GM18519 (cell line): ENCODE measurements at regions not wholly inside any gene's neighbourhood (a gene's known extent, or its start where the extent isn't known, plus 50 kb on each side); places are given as distances from the start of the nearest gene placed in this dataset.
"Not testable (repeated sequence)": the region's sequence is repeated elsewhere in the genome, so short reads cannot be mapped to it uniquely, and the experiment has no call there.

ENCODE experiments used
- ATAC-seq: cut with Tn5 transposase; IDR thresholded peaks from one replicate; pipeline ENCODE4 v1.9.1; 2021; ENCODE audit warnings: mild to moderate bottlenecking, moderate library complexity; ENCODE audit not compliant: unreplicated experiment, low FRiP score

DNA sequence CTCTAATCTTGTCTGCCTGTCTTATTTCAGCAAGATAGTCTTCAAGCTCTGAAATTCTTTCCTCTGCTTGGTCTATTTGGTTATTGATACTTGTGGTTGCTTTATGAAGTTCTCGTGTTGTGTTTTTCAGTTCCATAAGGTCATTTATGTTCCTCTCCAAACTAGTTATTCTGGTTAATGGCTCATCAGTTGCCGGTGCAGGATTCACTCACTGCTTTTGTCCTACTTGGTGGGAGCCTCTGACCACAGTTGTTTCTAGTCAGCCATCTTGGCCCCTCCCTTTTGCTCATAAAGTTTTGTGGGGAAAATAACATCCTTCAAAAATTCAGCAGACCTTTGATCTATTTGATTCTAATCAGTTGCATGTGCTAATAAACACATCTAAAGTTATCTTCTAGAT lies 158.6 kb upstream of the PARD3B start:
- no peak for ATAC-seq

DNA sequence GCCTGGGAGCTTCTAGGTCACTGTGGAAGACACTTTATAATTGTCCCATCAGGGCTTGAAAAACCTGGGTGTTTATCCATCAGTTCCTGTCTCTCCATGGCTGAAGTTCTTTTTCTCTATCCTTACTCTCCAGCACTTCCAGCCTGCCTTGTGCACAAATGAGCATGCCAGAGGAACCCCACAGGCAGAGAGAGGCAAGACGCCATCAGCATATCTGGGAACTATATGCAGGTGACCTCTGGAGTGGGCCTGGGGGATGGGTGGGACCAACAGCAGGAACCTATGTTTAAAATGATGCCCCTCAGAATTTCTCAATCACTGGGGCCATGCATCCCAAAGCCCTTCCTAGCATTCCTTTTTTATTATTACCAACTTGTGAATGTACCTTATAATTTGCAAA lies 156.2 kb upstream of the PARD3B start:
- no peak for ATAC-seq

DNA sequence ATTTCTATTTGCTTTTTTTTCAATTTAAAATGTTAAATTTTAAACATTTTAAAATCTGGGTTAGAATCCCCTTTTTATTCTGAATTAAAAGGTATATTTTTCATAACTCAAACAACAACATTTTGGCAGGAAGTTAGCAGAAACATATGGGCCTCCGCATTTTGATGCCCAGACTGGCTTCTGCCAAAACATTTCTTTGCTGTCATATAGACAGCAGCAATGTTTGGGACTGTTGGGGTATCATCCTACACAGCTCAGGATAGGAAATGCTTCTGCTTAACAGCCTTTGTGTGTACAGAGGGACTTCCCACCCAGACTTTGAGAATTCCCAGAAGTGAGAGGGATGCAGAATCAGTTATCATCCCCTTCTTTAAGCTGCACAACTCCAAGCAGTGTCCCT lies 155.4 kb upstream of the PARD3B start:
- ATAC-seq: no peak

DNA sequence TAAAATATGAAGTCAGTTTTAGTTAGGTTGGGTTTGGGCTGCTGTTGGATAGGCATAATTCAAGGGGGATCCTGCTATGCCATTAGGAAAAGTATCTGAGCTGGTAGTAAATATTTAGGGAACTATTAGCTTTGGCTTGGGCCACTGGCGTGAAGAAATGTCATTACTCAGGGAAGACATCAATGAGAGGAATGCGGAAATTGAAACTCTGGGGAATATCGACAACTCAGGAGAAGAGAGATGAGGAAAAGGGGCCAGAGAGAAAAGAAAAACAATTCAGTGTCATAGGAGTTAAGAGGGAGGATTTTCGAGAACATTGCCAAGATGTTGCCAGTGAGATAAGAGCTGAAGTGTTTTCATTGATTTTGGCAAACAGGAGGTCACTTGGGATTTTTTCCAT lies 149.7 kb upstream of the PARD3B start:
- no peak for ATAC-seq

DNA sequence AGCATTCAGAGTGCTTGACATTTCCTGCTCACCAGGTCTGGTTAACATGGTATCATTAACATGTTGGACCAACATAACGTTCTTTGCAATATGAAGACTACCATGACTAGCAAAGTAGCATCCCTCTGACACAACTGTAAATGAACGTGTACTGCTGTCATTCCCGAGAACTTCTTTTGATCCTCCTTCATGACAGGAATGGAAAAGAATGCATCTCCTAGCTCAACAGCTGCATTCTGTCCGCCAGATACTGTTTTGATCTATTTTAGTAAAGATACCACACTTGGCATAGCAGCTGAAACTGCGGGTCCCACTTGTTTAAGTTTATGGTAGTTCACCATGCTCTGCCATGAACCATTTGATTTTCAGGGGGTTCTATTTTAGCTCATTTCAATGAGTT lies 144.2 kb upstream of the PARD3B start:
- no peak for ATAC-seq

DNA sequence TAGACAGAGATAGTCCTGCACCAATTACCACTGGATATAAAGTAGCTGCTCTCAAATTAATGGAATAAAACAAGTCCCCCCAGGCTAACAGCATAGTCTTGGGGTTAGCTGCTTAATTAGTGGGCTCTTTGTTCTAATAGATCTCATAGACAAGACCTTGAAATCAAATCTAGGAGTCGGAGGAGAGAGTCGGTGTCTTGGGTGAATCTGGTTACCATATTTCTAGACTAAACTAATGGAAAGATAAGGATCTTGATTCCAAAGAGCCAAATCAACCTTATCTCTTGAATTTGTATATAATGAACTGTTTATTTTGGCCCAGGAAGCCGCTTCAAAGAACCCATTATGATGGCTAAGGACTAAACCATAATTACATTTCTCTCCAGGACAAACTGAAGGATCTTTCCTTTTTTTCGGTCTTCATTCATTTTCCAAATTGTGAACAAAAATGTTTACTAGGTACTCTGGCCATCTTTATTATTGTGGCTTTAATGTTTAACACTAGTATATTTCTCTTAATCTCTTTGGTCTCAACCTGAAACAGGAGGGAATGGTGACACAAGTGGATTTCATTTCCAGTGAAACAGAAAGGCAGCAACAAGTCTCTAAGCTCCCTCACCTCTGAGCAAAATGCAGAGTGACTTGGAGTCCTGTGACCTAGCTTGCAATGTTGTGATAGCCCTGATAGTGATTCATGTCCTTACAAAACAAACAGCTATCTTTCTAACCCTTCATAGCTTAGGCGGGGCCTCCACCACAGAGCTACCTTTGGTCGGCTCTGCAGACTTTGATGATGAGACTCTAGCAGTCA lies 137.9 kb upstream of the PARD3B start:
- no peak for ATAC-seq

DNA sequence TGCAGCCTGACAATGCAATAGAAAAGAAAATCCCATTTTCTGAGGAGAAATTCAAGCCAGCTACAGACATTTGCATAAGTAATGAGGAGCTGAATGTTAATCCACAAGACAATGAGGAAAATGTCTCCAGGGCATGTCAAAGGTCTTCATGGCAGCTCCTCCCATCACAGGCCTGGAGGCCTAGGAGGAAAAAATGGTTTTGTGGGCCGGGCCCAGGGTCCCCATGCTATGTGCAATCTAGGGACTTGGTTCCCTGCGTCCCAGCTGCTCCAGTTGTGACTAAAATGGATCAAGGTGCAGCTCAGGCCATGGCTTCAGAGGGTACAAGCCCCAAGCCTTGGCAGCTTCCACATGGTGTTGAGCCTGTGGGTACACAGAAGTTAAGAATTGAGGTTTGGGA lies 132.5 kb upstream of the PARD3B start:
- ATAC-seq: not testable (repeated sequence)

DNA sequence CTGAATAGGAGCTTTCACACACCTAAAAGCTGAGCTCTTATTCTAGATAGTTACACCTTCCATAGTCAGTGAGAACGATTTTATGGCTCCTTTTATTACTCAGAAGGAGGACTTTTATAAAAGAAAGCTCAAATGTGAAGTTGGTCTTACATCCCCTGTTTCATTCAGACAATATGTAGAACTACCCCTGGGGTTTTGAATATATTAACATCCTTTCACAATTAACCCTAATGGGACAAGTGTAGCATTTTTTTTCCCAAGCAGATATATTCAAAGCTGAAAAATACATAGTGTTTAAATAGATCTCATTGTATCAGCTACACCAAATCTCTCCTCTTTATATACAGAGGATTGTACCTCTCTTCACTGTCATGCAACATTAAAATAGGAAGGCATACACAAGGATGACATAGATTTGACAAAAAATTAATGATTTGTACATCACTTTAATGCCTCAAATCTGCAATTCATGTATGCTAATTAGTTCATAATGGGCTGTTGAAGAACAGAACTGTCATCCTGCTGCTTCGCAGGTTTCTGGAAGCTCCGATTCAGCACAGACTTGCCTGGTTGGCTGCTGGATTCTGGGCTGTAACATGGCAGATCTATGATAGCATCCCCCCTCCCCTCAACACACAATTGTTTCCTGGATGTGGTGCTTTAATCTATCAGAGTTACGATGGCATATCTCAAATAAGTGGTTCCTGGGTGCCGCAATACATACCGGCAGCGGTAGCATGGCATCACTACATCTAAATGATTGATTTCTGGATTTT lies 129.7 kb upstream of the PARD3B start:
- no peak for ATAC-seq

DNA sequence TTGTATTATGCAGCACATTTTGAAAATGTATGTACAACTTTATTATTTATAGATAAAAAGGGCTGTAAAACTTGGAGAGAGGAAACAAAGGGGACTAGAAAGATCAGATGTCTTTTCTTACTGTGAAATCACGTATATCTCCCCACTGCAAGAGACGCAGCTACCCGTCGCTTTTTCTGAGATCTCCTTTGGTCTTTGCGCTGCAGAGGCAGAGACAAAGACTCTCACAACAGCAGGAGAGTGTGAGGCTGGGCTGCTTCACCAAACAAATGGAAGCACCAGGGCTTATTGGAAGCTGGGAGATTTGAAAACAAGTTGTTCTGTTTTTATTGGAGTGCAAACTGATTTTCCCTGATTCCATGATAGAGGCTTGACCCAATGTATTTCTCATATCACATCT lies 129.0 kb upstream of the PARD3B start:
- no peak for ATAC-seq

DNA sequence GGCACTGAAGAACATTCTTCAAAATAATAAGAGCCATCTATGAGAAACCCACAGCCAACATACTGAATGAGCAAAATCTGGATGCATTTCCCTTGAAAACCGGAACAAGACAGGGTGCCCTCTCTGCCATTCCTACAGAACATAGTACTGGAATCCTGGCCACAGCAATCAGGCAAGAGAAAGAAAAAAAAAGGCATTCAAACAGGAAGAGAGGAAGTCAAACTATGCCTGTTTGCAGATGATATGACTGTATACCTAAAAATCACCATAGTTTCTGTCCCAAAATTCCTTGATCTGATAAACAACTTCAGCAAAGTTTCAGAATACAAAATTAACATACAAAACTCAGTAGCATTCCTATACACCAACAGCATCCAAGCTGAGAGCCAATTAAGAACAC lies 119.5 kb upstream of the PARD3B start:
- no peak for ATAC-seq

DNA sequence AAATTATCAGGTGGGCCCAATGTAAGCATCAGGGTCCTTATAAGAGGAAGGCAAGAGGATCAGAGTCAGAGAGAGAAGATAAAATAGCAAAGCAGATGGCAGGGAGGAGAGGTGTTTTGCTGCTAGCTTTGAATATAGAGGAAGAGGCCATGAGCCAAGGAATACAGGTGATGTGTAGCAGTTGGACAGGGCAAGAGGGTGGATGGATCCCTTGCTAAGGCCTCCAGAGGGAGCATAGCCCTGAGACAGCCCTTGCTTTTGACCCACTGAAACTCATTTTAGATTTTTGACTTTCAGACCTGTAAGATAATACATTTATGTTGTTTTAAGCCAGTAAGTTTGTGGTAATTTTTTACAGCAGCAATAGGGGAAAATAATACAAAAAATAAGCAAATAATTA lies 116.6 kb upstream of the PARD3B start:
- no peak for ATAC-seq

DNA sequence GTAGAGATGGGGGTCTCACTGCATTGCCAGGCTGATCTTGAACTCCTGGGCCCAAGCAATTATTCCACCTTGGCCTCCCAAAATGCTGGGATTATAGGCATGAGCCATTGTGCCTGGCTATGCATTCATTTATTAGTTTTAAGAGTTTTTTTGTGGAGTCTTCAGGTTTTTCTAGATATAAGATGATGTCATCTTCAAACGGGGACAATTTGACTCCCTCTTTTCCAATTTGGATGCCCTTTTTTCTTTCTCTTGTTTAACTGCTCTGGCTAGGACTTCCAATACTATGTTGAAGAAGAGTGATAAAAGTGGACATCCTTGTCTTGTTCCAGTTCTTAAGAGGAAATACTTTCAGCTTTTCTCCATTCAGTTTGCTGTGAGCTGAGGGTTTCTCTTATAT lies 113.7 kb upstream of the PARD3B start:
- no peak for ATAC-seq

DNA sequence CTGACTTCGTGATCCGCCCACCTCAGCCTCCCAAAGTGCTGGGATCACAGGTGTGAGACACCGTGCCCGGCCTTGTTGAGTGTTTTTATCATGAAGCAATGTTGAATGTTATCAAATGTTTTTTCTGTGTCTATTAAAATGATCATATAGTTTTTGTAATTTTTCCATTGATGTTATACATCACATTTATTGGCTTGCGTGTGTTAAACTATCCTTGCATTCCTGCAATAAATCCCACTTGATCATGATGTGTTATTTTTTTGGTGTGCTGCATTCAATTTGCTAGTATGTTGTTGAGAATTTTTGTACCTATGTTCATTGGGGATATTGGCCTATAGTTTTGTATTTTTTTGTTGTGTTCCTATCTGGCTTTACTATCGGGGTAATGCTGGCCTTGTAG lies 113.1 kb upstream of the PARD3B start:
- ATAC-seq: no peak

DNA sequence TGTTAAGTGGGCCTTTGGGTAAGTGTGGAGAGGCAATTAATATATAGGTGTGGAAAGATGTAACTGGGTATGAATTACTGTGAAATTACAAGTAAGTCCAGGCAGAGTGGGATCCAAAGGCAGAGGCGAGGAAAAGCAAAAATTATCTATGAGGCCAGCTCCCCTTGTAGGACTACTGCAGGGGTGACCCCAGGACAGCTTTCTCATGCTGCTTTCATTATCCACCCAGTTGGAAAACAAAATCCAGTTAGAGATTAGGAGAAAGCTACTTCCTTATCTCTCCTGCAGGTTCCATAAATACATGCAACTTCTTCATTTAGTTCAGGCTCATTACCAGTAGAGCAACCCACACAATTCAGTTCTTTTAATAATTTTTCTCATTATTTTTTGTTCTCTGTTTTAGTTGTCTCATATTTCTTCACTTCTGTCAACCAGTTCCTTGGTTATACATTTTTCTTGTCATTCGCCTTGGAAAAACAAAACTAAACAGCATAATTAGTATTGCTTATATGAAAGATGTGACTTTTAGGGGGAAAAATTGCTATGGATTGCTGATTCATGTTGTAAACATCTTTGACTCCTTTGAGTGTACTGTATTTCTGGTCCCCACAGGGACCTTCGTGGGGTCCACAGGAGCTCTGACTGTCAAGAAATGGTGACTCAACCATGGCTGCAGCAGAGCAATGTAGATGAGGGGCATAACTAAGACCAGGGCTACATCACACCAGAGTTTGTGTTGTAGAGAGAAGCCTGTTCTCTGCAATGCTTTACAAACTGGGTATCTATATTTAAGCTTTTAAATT lies 110.4 kb upstream of the PARD3B start:
- ATAC-seq: no peak

DNA sequence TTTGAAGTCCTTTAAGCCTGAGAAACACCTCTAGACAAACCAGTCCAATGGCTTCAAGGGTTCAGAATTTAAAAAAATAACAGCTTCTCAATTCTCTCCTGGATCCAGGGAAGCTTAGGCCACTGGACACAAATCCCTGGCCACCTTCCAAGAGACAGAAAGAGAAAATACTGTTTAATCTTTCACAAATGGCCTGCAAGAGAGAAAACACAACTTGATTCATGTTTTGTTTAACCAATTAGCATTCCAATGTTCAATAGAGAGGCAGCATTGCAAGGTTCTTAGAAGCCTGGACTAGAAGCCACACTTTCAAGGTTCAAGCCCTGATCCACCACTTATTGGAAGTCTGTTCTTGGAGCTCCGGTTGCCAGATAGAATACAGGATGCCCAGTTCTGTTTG lies 109.0 kb upstream of the PARD3B start:
- no peak for ATAC-seq

DNA sequence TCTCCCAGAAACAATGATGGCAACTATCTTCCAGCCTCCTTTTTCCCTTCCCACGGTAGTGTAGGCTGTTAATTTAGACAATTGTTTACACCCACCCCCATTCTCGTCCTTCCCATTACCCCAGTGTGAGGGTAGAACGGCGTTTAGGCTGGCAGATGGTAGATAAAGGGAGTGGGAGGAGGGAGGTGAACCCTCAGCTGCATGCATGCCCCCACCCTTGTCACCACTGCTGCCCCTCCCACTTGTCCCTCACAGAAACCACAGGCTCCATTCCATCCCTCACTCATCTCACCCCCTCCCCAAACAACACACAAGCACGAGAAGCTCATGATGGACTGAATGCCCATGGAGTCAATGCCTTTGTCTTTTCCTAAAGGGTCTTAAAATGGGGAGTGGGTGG lies 107.9 kb upstream of the PARD3B start:
- ATAC-seq: no peak

DNA sequence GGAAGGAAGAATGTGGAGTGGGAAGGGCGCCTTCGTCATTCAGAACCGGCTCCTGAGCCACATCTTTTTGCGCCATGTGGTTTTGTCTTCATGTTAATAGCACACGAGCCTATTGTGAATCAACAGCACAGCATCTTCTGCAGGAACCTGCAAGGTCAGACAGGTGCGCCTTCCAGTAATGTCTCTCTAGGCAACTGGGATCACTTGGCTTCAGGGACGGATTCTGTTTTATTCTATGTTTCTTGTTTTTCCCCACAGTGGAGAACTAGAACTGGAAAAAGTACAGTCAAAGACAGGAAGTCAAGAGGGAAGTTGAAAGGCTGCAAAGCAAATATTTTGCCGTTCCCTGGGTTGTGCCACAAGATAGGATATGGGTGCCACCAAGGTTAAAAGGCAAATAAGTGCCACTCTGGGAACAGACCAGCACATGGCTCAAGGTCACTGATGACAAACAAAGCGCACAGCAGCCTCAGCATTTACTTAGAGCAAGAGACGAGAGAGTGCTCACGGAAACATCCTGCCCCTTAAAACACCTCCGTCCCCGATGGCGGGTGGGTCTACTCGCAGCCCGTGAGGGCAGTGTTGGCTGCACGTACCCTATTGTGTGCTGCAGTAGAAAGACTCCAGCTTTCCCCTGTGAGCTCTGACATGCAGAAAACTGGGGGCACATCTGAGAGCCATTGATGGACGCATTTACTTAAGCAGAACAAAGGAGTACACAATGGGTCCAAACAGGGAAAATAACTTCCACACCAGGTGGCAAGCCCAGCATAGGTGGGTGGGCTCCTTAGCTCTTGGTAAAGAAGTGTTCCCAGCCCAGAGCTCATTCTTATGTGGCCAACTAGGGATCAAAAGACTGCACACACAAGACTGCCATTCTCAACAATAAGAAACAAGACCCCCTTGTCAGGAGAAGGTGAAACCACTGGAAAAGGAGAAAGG lies 107.2 kb upstream of the PARD3B start:
- ATAC-seq: no peak

DNA sequence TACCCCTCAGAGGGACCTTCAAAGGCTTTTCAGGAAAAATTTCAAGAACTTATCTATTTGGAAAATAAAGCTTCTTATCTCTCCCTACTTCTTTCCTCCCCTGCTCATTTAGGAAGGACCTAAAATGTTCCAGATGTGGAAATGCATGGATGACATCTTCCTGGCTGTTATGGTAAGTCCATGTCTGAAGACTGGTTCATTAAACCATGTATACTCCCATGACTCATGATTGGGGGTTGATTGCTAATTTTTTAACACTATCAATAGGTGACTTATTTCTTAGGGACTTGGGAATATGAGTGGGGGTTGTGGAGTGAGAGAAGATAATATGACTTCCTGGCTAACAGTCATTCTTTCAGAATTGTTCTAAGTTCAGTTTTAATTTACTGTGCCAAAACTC lies 104.0 kb upstream of the PARD3B start:
- no peak for ATAC-seq

DNA sequence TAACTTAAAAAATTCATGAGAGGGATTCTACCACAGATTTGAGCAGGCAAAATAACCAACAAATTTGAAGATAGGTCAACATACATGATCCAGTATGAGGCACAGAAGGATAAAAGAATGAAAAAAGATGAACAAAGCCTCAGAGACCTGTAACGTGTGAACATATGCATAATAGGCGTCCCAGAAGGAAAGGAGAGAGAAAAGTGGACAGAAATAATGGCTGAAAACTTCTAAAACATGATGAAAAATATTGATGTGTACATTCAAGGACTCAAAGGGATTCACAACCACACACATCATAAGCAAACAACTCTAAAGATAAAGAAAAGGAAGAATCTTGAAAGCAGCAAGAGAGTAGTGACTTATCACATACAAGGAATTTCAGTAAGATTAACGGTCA lies 100.1 kb upstream of the PARD3B start:
- ATAC-seq: no peak

DNA sequence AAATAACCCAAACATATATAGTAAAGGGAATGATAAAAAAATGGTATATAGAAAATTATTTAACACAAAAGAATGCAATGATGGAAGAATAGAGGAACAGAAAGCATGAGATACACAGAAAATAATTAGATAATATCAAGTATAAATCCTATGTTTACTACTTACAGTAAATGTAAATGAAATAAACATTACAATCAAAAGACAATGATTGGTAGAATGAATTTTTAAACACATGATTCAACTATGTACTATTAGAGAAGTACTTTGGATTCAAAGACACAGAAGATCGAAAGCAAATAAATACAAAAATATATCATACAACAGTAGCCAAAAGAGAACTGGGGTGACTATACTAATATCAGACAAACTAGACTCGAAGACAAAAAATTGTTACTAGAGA lies 97.6 kb upstream of the PARD3B start:
- ATAC-seq: no peak
